ENCODE measurements at regions not wholly inside any gene's neighbourhood (a gene's known extent, or its start where the extent isn't known, plus 50 kb on each side); places are given as distances from the start of the nearest gene placed in this dataset.

- H3K9me3 ChIP-seq, result no peaks in the 10 kb centered on the region
- no peaks in the 10 kb centered on the region for H3K27me3 ChIP-seq
- 34 to 64% methylated on average over 4 to 5 of the region's 7 CpGs for whole genome bisulfite sequencing, 2 donors (ENCODE audit: low coverage in 1 of 2)
- no peak overlapping the region for H3K27ac ChIP-seq
- no peaks in the 10 kb centered on the region for H3K36me3 ChIP-seq
- H3K4me3 ChIP-seq, result no peak overlapping the region
- TF ChIP-seq POLR2A (IDR thresholded peaks at IDR 0.05), result no peak
- no peak for TF ChIP-seq EP300 (IDR thresholded peaks at IDR 0.05)
- no peak for TF ChIP-seq CTCF (IDR thresholded peaks at IDR 0.05)
- TF ChIP-seq POLR2AphosphoS5 (IDR thresholded peaks at IDR 0.05), result peak; percentile 47
- ATAC-seq, result peak; percentile 45
- peaks cover 0 to 16% (median 5%) of the 10 kb centered on the region in 3 donors for H3K4me1 ChIP-seq
These were observed 49.5 kb upstream of the RAB4A start for GRCh38 chr1:229221106-229222019.
